Karpas-422 (cell line): ENCODE measurements at regions not wholly inside any gene's neighbourhood (a gene's known extent, or its start where the extent isn't known, plus 50 kb on each side); places are given as distances from the start of the nearest gene placed in this dataset.

Experiments used
- DNase-seq: peaks from one replicate; pipeline ENCODE4 v3.0.0-alpha.2; 2015
- H2AFZ ChIP-seq: fragments of 200-600 bp; sonication (generic); 2 replicates; pipeline ENCODE4 v1.6.1; 2014; ENCODE audit warnings: antibody characterized with exemption, low read length, mixed read lengths
- H3K27ac ChIP-seq: fragments of 200-600 bp; sonication (generic); 2 replicates; pipeline ENCODE4 v1.5.1; 2014; ENCODE audit warnings: mild to moderate bottlenecking, low read length, moderate library complexity
- H3K27me3 ChIP-seq: fragments of 200-600 bp; sonication (generic); 2 replicates; pipeline ENCODE4 v1.6.1; 2014; ENCODE audit warnings: low read length, mixed read lengths
- H3K36me3 ChIP-seq: fragments of 200-600 bp; sonication (generic); 2 replicates; pipeline ENCODE4 v1.6.1; 2014; ENCODE audit warnings: low read length, mixed read lengths; ENCODE audit not compliant: insufficient read depth
- H3K4me1 ChIP-seq: fragments of 200-600 bp; sonication (generic); 2 replicates; pipeline ENCODE4 v1.6.1; 2014; ENCODE audit warnings: mild to moderate bottlenecking, low read length, mixed read lengths
- H3K4me2 ChIP-seq: fragments of 200-600 bp; sonication (generic); 2 replicates; pipeline ENCODE4 v1.6.1; 2014; ENCODE audit warnings: low read length, low read depth, mild to moderate bottlenecking; ENCODE audit not compliant: poor library complexity, severe bottlenecking
- H3K4me3 ChIP-seq: fragments of 200-600 bp; sonication (generic); 2 replicates; pipeline ENCODE4 v1.5.1; 2014; ENCODE audit warnings: mild to moderate bottlenecking, antibody characterized with exemption, low read length, mixed read lengths
- H3K79me2 ChIP-seq: fragments of 200-600 bp; sonication (generic); 2 replicates; pipeline ENCODE4 v1.6.1; 2014; ENCODE audit warnings: mild to moderate bottlenecking, low read length, mixed read lengths
- H3K9ac ChIP-seq: fragments of 200-600 bp; sonication (generic); 2 replicates; pipeline ENCODE4 v1.6.0; 2014; ENCODE audit warnings: low read length
- H3K9me2 ChIP-seq: fragments of 200-600 bp; sonication (generic), shearing (Covaris generic); replicated peaks from 2 replicates; pipeline ENCODE4 v1.6.0; 2014; ENCODE audit warnings: mild to moderate bottlenecking, low read length, moderate library complexity; ENCODE audit not compliant: insufficient read depth
- H3K9me3 ChIP-seq: fragments of 300-700, 200-600 bp; sonication (generic); 2 replicates; pipeline ENCODE4 v1.6.1; 2014; ENCODE audit warnings: low read length, mixed read lengths
- H4K20me1 ChIP-seq: fragments of 200-600 bp; sonication (generic); 2 replicates; pipeline ENCODE4 v1.6.1; 2014; ENCODE audit warnings: mild to moderate bottlenecking, antibody characterized with exemption, low read length, low read depth; ENCODE audit not compliant: insufficient read depth

GRCh38 chr4:92183825-92184224, 119.9 kb upstream of the GRID2 start:
- Histone ChIP-seq H3K4me1 (no peaks in the 10 kb centered on the region), H3K9me2 (no peaks in the 10 kb centered on the region), H3K9me3 (peaks cover 19% of the 10 kb centered on the region), H3K27me3 (no peaks in the 10 kb centered on the region), H3K79me2 (no peaks in the 10 kb centered on the region), H3K9ac (no peak overlapping the region), H3K27ac (no peak overlapping the region), H4K20me1 (no peaks in the 10 kb centered on the region), H3K4me2 (no peak overlapping the region), H3K4me3 (no peak overlapping the region), H3K36me3 (no peaks in the 10 kb centered on the region), H2AFZ (no peak overlapping the region)
- DNase-seq, result no peak

GRCh38 chr4:92184566-92184965, 119.2 kb upstream of the GRID2 start:
- no peaks in the 10 kb centered on the region for H3K36me3 ChIP-seq
- no peaks in the 10 kb centered on the region for H3K79me2 ChIP-seq
- no peaks in the 10 kb centered on the region for H3K9me2 ChIP-seq
- H3K27ac ChIP-seq, result no peak overlapping the region
- no peak overlapping the region for H3K4me2 ChIP-seq
- no peaks in the 10 kb centered on the region for H3K27me3 ChIP-seq
- DNase-seq, result no peak
- peaks cover 17% of the 10 kb centered on the region for H3K9me3 ChIP-seq
- H3K4me1 ChIP-seq, result no peaks in the 10 kb centered on the region
- H3K9ac ChIP-seq, result no peak overlapping the region
- no peak overlapping the region for H2AFZ ChIP-seq
- no peak overlapping the region for H3K4me3 ChIP-seq
- H4K20me1 ChIP-seq, result no peaks in the 10 kb centered on the region

- Histone ChIP-seq H3K27me3 (no peaks in the 10 kb centered on the region), H2AFZ (no peak overlapping the region), H3K27ac (no peak overlapping the region), H4K20me1 (no peaks in the 10 kb centered on the region), H3K9me2 (no peaks in the 10 kb centered on the region; the same call in 1 of the 2 replicates), H3K79me2 (no peaks in the 10 kb centered on the region), H3K36me3 (no peaks in the 10 kb centered on the region), H3K9me3 (peaks cover 16% of the 10 kb centered on the region), H3K4me1 (no peaks in the 10 kb centered on the region), H3K9ac (no peak overlapping the region), H3K4me2 (no peak overlapping the region), H3K4me3 (no peak overlapping the region)
- DNase-seq, result no peak
Observed at GRCh38 chr4:92186239-92186638, 117.5 kb upstream of the GRID2 start.

- H3K9ac ChIP-seq, result no peak overlapping the region
- no peaks in the 10 kb centered on the region; the same call in 1 of the 2 replicates for H3K9me2 ChIP-seq
- H3K4me3 ChIP-seq, result no peak overlapping the region
- no peaks in the 10 kb centered on the region for H3K79me2 ChIP-seq
- DNase-seq, result no peak
- no peak overlapping the region for H3K4me2 ChIP-seq
- no peak overlapping the region for H2AFZ ChIP-seq
- no peak overlapping the region for H3K27ac ChIP-seq
- no peaks in the 10 kb centered on the region for H3K4me1 ChIP-seq
- peaks cover 7% of the 10 kb centered on the region; the same call in 1 of the 2 replicates for H3K9me3 ChIP-seq
- no peaks in the 10 kb centered on the region for H3K27me3 ChIP-seq
- H3K36me3 ChIP-seq, result no peaks in the 10 kb centered on the region
- H4K20me1 ChIP-seq, result no peaks in the 10 kb centered on the region
Observed at GRCh38 chr4:92189146-92189545, 114.6 kb upstream of the GRID2 start.

- Histone ChIP-seq H3K36me3 (no peaks in the 10 kb centered on the region), H4K20me1 (no peaks in the 10 kb centered on the region), H3K4me2 (no peak overlapping the region), H3K4me1 (no peaks in the 10 kb centered on the region), H3K4me3 (no peak overlapping the region), H3K9ac (no peak overlapping the region), H3K9me3 (peaks cover 5% of the 10 kb centered on the region), H3K27me3 (no peaks in the 10 kb centered on the region), H3K79me2 (no peaks in the 10 kb centered on the region), H2AFZ (no peak overlapping the region), H3K27ac (no peak overlapping the region), H3K9me2 (no peaks in the 10 kb centered on the region)
- DNase-seq, result no peak
Observed at GRCh38 chr4:92198711-92199110, 105.1 kb upstream of the GRID2 start.

GRCh38 chr4:92199135-92199534, 104.6 kb upstream of the GRID2 start:
- no peak overlapping the region for H3K4me3 ChIP-seq
- H3K36me3 ChIP-seq, result no peaks in the 10 kb centered on the region
- DNase-seq, result no peak
- no peak overlapping the region for H3K4me2 ChIP-seq
- no peaks in the 10 kb centered on the region for H4K20me1 ChIP-seq
- H3K9me3 ChIP-seq, result peaks cover 8% of the 10 kb centered on the region
- H2AFZ ChIP-seq, result no peak overlapping the region
- no peak overlapping the region for H3K27ac ChIP-seq
- no peaks in the 10 kb centered on the region for H3K9me2 ChIP-seq
- H3K27me3 ChIP-seq, result no peaks in the 10 kb centered on the region
- no peaks in the 10 kb centered on the region for H3K79me2 ChIP-seq
- H3K4me1 ChIP-seq, result no peaks in the 10 kb centered on the region
- H3K9ac ChIP-seq, result no peak overlapping the region

GRCh38 chr4:92210906-92211305, 92.9 kb upstream of the GRID2 start:
- Histone ChIP-seq H3K9me3 (peaks cover 20% of the 10 kb centered on the region), H3K79me2 (no peaks in the 10 kb centered on the region), H4K20me1 (no peaks in the 10 kb centered on the region), H2AFZ (no peak overlapping the region), H3K27ac (no peak overlapping the region), H3K9me2 (no peaks in the 10 kb centered on the region), H3K27me3 (no peaks in the 10 kb centered on the region), H3K36me3 (no peaks in the 10 kb centered on the region), H3K4me3 (no peak overlapping the region), H3K4me1 (no peaks in the 10 kb centered on the region), H3K9ac (no peak overlapping the region), H3K4me2 (no peak overlapping the region)
- DNase-seq, result no peak

GRCh38 chr4:92215476-92215875, 88.3 kb upstream of the GRID2 start:
- no peak overlapping the region for H3K9ac ChIP-seq
- no peak overlapping the region for H3K4me3 ChIP-seq
- no peaks in the 10 kb centered on the region for H3K27me3 ChIP-seq
- no peak overlapping the region for H3K4me2 ChIP-seq
- H3K36me3 ChIP-seq, result no peaks in the 10 kb centered on the region
- H3K27ac ChIP-seq, result no peak overlapping the region
- no peak for DNase-seq
- no peaks in the 10 kb centered on the region for H3K9me2 ChIP-seq
- no peak overlapping the region for H2AFZ ChIP-seq
- H3K4me1 ChIP-seq, result no peaks in the 10 kb centered on the region
- H3K79me2 ChIP-seq, result no peaks in the 10 kb centered on the region
- H3K9me3 ChIP-seq, result peaks cover 30% of the 10 kb centered on the region
- no peaks in the 10 kb centered on the region for H4K20me1 ChIP-seq

GRCh38 chr4:92231511-92231910, 72.3 kb upstream of the GRID2 start:
- Histone ChIP-seq H3K9ac (no peak overlapping the region), H3K9me3 (peaks cover 9% of the 10 kb centered on the region; the same call in 1 of the 2 replicates), H3K79me2 (no peaks in the 10 kb centered on the region), H3K9me2 (peaks cover 4% of the 10 kb centered on the region; the same call in 1 of the 2 replicates), H3K36me3 (no peaks in the 10 kb centered on the region), H3K4me3 (no peak overlapping the region), H3K4me2 (no peak overlapping the region), H3K27ac (no peak overlapping the region), H3K27me3 (no peaks in the 10 kb centered on the region), H2AFZ (no peak overlapping the region), H4K20me1 (no peaks in the 10 kb centered on the region), H3K4me1 (no peaks in the 10 kb centered on the region)
- DNase-seq, result no peak
